ENCODE measurements at regions not wholly inside any gene's neighbourhood (a gene's known extent, or its start where the extent isn't known, plus 50 kb on each side); places are given as distances from the start of the nearest gene placed in this dataset.
"Not testable (repeated sequence)": the region's sequence is repeated elsewhere in the genome, so short reads cannot be mapped to it uniquely, and the experiment has no call there.

DNA sequence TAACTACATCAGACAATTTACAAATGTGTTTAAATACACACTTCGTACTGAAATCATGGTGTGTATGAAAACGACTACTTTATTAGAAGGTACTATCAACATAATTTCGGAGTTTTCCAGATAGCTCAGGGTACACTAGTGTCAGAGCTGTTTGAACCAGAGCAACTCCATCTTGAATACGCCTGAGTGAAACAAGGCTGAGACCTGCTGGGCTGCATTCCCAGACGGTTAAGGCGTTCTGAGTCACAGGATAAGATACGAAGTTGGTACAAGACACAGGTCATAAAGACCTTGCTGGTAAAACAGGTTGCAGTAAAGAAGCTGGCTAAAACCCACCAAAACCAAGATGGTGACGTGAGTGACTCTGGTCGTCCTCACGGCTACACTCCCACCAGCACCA is 167.6 kb downstream of the THBS2 start:
- no peak overlapping the region for H3K27ac Mint-ChIP-seq
- POLR2A ChIA-PET, result no interaction called here
- CTCF ChIA-PET, result no interaction called here
- H3K36me3 ChIP-seq (replicated peaks in 1 of 2; ENCODE audit: control extremely low read depth in 1 of 2, control insufficient read depth in 1 of 2, extremely low read depth in 1 of 2, insufficient read depth in 2 of 2, low read length in 1 of 2), result no peaks in the 10 kb centered on the region
- H4K20me1 ChIP-seq (ENCODE audit: control insufficient read depth, insufficient read depth, low read length, poor library complexity, severe bottlenecking), result no peaks in the 10 kb centered on the region
- no peaks in the 10 kb centered on the region for H3K4me1 Mint-ChIP-seq
- no peak overlapping the region for H3K4me3 Mint-ChIP-seq
- DNase-seq, result no peak
- H3K27me3 Mint-ChIP-seq, result no peaks in the 10 kb centered on the region
- H3K4me1 ChIP-seq (ENCODE audit: control insufficient read depth in 2 of 2, insufficient read depth in 2 of 2, low read length in 2 of 2), result no peaks in the 10 kb centered on the region
- no peak overlapping the region for H3K4me2 ChIP-seq (replicated peaks; ENCODE audit: low read depth, low read length, poor library complexity, severe bottlenecking)
- intact Hi-C loops (cut with micrococcal nuclease), result no loop called here
- H3K9me3 Mint-ChIP-seq (ENCODE audit: insufficient read depth), result peaks cover 4% of the 10 kb centered on the region
- WGBS (ENCODE audit: insufficient coverage), result 95% methylated on average over 5 of the region's 10 CpGs
- H3K4me3 ChIP-seq (ENCODE audit: control extremely low read depth in 1 of 5, extremely low read depth in 1 of 5, insufficient read depth in 1 of 5, low read depth in 2 of 5, low read length in 4 of 5), result no peak overlapping the region
- no peak overlapping the region for H3K27ac ChIP-seq (ENCODE audit: low read length in 2 of 2)
- H3K27me3 ChIP-seq (replicated peaks in 1 of 4; ENCODE audit: control extremely low read depth in 1 of 4, control insufficient read depth in 3 of 4, insufficient read depth in 4 of 4, low read length in 3 of 4), result no peaks in the 10 kb centered on the region
- peaks cover 0 to 20% (median 7%) of the 10 kb centered on the region in 3 donors for H3K9me3 ChIP-seq (ENCODE audit: control extremely low read depth in 1 of 3, control insufficient read depth in 2 of 3, insufficient read depth in 1 of 3, low read length in 2 of 3)
- H3K9ac ChIP-seq (ENCODE audit: low read length), result no peak overlapping the region
- no peak overlapping the region for H2AFZ ChIP-seq (ENCODE audit: insufficient read depth, low read depth, low read length, poor library complexity, severe bottlenecking)
- ATAC-seq (ENCODE audit: low read depth), result no peak
- no peaks in the 10 kb centered on the region for H3K79me2 ChIP-seq (ENCODE audit: control insufficient read depth, insufficient read depth, low read length)
- TF ChIP-seq EZH2 (IDR thresholded peaks at IDR 0.05; ENCODE audit: borderline replicate concordance, insufficient read depth, low read depth, low read length, poor library complexity, severe bottlenecking), result no peak
- TF ChIP-seq, protein P1, sequence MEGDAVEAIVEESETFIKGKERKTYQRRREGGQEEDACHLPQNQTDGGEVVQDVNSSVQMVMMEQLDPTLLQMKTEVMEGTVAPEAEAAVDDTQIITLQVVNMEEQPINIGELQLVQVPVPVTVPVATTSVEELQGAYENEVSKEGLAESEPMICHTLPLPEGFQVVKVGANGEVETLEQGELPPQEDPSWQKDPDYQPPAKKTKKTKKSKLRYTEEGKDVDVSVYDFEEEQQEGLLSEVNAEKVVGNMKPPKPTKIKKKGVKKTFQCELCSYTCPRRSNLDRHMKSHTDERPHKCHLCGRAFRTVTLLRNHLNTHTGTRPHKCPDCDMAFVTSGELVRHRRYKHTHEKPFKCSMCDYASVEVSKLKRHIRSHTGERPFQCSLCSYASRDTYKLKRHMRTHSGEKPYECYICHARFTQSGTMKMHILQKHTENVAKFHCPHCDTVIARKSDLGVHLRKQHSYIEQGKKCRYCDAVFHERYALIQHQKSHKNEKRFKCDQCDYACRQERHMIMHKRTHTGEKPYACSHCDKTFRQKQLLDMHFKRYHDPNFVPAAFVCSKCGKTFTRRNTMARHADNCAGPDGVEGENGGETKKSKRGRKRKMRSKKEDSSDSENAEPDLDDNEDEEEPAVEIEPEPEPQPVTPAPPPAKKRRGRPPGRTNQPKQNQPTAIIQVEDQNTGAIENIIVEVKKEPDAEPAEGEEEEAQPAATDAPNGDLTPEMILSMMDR (IDR thresholded peaks at IDR 0.05), result no peak

DNA sequence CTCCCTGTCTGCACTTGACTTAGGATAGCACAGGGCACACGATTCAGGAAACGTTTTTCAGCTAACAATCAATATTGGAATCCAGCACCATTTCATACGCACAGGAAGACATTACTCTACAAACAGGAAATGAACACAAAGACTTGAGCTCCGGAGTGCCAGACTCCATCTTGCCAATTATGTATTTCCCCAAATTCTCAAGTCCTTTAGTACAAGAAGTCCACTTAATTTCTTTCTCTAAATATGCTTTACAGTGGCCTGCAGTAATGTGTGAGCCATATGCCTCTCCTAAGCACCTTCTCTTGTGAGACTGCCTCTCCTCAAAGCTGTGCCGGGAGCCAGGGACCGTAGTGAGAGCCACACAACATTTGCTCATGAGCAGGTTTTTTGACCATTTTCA is 168.2 kb downstream of the THBS2 start:
- Mint-ChIP-seq H3K9me3 (ENCODE audit: insufficient read depth) (peaks cover 4% of the 10 kb centered on the region), H3K4me3 (no peak overlapping the region), H3K27me3 (no peaks in the 10 kb centered on the region), H3K4me1 (no peaks in the 10 kb centered on the region), H3K27ac (no peak overlapping the region)
- Histone ChIP-seq H3K4me2 (replicated peaks; ENCODE audit: low read depth, low read length, poor library complexity, severe bottlenecking) (no peak overlapping the region), H3K4me1 (ENCODE audit: control insufficient read depth in 2 of 2, insufficient read depth in 2 of 2, low read length in 2 of 2) (no peaks in the 10 kb centered on the region), H2AFZ (ENCODE audit: insufficient read depth, low read depth, low read length, poor library complexity, severe bottlenecking) (no peak overlapping the region), H3K27ac (ENCODE audit: low read length in 2 of 2) (no peak overlapping the region), H3K36me3 (replicated peaks in 1 of 2; ENCODE audit: control extremely low read depth in 1 of 2, control insufficient read depth in 1 of 2, extremely low read depth in 1 of 2, insufficient read depth in 2 of 2, low read length in 1 of 2) (no peaks in the 10 kb centered on the region), H4K20me1 (ENCODE audit: control insufficient read depth, insufficient read depth, low read length, poor library complexity, severe bottlenecking) (no peaks in the 10 kb centered on the region), H3K79me2 (ENCODE audit: control insufficient read depth, insufficient read depth, low read length) (no peaks in the 10 kb centered on the region), H3K9ac (ENCODE audit: low read length) (no peak overlapping the region), H3K4me3 (ENCODE audit: control extremely low read depth in 1 of 5, extremely low read depth in 1 of 5, insufficient read depth in 1 of 5, low read depth in 2 of 5, low read length in 4 of 5) (no peak overlapping the region), H3K9me3 (ENCODE audit: control extremely low read depth in 1 of 3, control insufficient read depth in 2 of 3, insufficient read depth in 1 of 3, low read length in 2 of 3) (peaks cover 0 to 15% (median 2%) of the 10 kb centered on the region in 3 donors), H3K27me3 (replicated peaks in 1 of 4; ENCODE audit: control extremely low read depth in 1 of 4, control insufficient read depth in 3 of 4, insufficient read depth in 4 of 4, low read length in 3 of 4) (no peaks in the 10 kb centered on the region)
- no peak for ATAC-seq (ENCODE audit: low read depth)
- TF ChIP-seq, protein P1 (IDR thresholded peaks at IDR 0.05), result no peak
- TF ChIP-seq EZH2 (IDR thresholded peaks at IDR 0.05; ENCODE audit: borderline replicate concordance, insufficient read depth, low read depth, low read length, poor library complexity, severe bottlenecking), result no peak
- DNase-seq, result no peak
- POLR2A ChIA-PET, result no interaction called here
- WGBS (ENCODE audit: insufficient coverage), result 43% methylated on average over 5 of the region's 6 CpGs
- intact Hi-C loops (cut with micrococcal nuclease), result no loop called here
- CTCF ChIA-PET, result no interaction called here

DNA sequence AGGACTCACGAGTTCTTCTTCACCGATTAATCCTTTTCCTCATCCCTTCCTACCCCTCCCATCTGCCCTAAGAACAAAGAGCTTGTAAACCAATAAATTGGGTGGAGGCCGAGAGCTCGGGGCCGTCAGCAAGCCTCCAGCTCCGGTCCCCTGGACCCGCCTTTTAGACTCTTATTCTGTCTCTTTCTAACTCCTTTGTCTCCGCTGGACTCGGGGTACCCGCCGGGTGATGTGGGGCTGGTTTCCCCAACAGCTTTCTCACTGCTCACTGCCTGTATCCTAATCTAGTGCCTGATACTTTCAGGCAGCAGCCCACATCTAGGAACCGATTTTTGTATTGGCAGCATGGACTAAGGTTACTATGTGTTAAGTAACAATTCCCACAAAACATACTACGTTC is 169.1 kb downstream of the THBS2 start:
- H3K4me1 ChIP-seq (ENCODE audit: control insufficient read depth in 2 of 2, insufficient read depth in 2 of 2, low read length in 2 of 2); H3K4me3 Mint-ChIP-seq; H3K27me3 ChIP-seq (replicated peaks in 1 of 4; ENCODE audit: control extremely low read depth in 1 of 4, control insufficient read depth in 3 of 4, insufficient read depth in 4 of 4, low read length in 3 of 4); H2AFZ ChIP-seq (ENCODE audit: insufficient read depth, low read depth, low read length, poor library complexity, severe bottlenecking); H3K9me3 Mint-ChIP-seq (ENCODE audit: insufficient read depth); H3K36me3 ChIP-seq (replicated peaks in 1 of 2; ENCODE audit: control extremely low read depth in 1 of 2, control insufficient read depth in 1 of 2, extremely low read depth in 1 of 2, insufficient read depth in 2 of 2, low read length in 1 of 2); H3K9ac ChIP-seq (ENCODE audit: low read length); POLR2A ChIA-PET; H3K27me3 Mint-ChIP-seq; H3K4me2 ChIP-seq (replicated peaks; ENCODE audit: low read depth, low read length, poor library complexity, severe bottlenecking); intact Hi-C loops (cut with micrococcal nuclease); H3K4me3 ChIP-seq (ENCODE audit: control extremely low read depth in 1 of 5, extremely low read depth in 1 of 5, insufficient read depth in 1 of 5, low read depth in 2 of 5, low read length in 4 of 5); DNase-seq; H3K27ac Mint-ChIP-seq; H3K79me2 ChIP-seq (ENCODE audit: control insufficient read depth, insufficient read depth, low read length); H3K4me1 Mint-ChIP-seq; H3K27ac ChIP-seq (ENCODE audit: low read length in 2 of 2); H4K20me1 ChIP-seq (ENCODE audit: control insufficient read depth, insufficient read depth, low read length, poor library complexity, severe bottlenecking); ATAC-seq (ENCODE audit: low read depth); CTCF ChIA-PET: not testable (repeated sequence)
- H3K9me3 ChIP-seq (ENCODE audit: control extremely low read depth in 1 of 3, control insufficient read depth in 2 of 3, insufficient read depth in 1 of 3, low read length in 2 of 3), result peaks cover 0 to 14% (median 0%) of the 10 kb centered on the region in 3 donors
- WGBS (ENCODE audit: insufficient coverage), result 95% methylated on average over 12 of the region's 13 CpGs

All from B cell (primary cell).